Activated CD8-positive, alpha-beta memory T cell treated with anti-CD3 and anti-CD28 coated beads for 48 hours (primary cell): ENCODE measurements at regions not wholly inside any gene's neighbourhood (a gene's known extent, or its start where the extent isn't known, plus 50 kb on each side); places are given as distances from the start of the nearest gene placed in this dataset.

Experiments
- DNase-seq, 3 experiments: peaks; one replicate each; pipeline ENCODE4 v3.0.0-alpha.2; 2020; ENCODE audit warnings: low read depth in 2 of 3, low spot score in 2 of 3

GRCh38 chr7:34269084-34269483, 363.7 kb downstream of the BMPER start:
- DNase-seq = no peak

- no peak for DNase-seq
Measured at GRCh38 chr7:34275624-34276023, 370.3 kb downstream of the BMPER start.

- no peak for DNase-seq
Measured at GRCh38 chr7:34277016-34277802, 371.9 kb downstream of the BMPER start.

- no peak for DNase-seq
Measured at GRCh38 chr7:34277803-34278199, 372.5 kb downstream of the BMPER start.

GRCh38 chr7:34281260-34281659, 375.9 kb downstream of the BMPER start:
- no peak for DNase-seq

GRCh38 chr7:34282271-34282670, 375.7 kb upstream of the NPSR1 start:
- DNase-seq = no peak

GRCh38 chr7:34296663-34297062, 361.4 kb upstream of the NPSR1 start:
- DNase-seq = no peak

- DNase-seq = no peak
Measured at GRCh38 chr7:34298492-34299013, 359.5 kb upstream of the NPSR1 start.

- DNase-seq = no peak
Measured at GRCh38 chr7:34299066-34299465, 359.0 kb upstream of the NPSR1 start.

- no peak for DNase-seq
Measured at GRCh38 chr7:34307540-34307939, 350.5 kb upstream of the NPSR1 start.

- DNase-seq = no peak
Measured at GRCh38 chr7:34308595-34308994, 349.4 kb upstream of the NPSR1 start.

GRCh38 chr7:34309116-34309515, 348.9 kb upstream of the NPSR1 start:
- no peak for DNase-seq

- no peak for DNase-seq
Measured at GRCh38 chr7:34309584-34309983, 348.4 kb upstream of the NPSR1 start.

- DNase-seq = no peak
Measured at GRCh38 chr7:34311591-34311990, 346.4 kb upstream of the NPSR1 start.

- no peak for DNase-seq
Measured at GRCh38 chr7:34312624-34313023, 345.4 kb upstream of the NPSR1 start.

- DNase-seq = no peak
Measured at GRCh38 chr7:34313289-34313688, 344.7 kb upstream of the NPSR1 start.

- no peak for DNase-seq
Measured at GRCh38 chr7:34315032-34315431, 343.0 kb upstream of the NPSR1 start.

GRCh38 chr7:34317039-34317438, 341.0 kb upstream of the NPSR1 start:
- no peak for DNase-seq

- DNase-seq = no peak
Measured at GRCh38 chr7:34320412-34320811, 337.6 kb upstream of the NPSR1 start.

GRCh38 chr7:34320926-34321661, 336.9 kb upstream of the NPSR1 start:
- DNase-seq = peak in 1 of 3 experiments; percentile 6

- no peak for DNase-seq
Measured at GRCh38 chr7:34322841-34323240, 335.2 kb upstream of the NPSR1 start.

- no peak for DNase-seq
Measured at GRCh38 chr7:34327681-34328080, 330.3 kb upstream of the NPSR1 start.
